Peyer's patch (tissue), 4 donors: ENCODE measurements at regions not wholly inside any gene's neighbourhood (a gene's known extent, or its start where the extent isn't known, plus 50 kb on each side); places are given as distances from the start of the nearest gene placed in this dataset.

Experiments
- DNase-seq, 3 donors: peaks; one replicate each; pipeline ENCODE4 v3.0.0-alpha.2; 2017 to 2019
- H3K27ac ChIP-seq, 4 donors: fragments of 200-600 bp; sonication (generic); one replicate each; pipeline ENCODE4 v1.5.1; 2016 to 2019
- H3K27me3 ChIP-seq, 2 donors: fragments of 200-600 bp; sonication (generic); one replicate each; pipeline ENCODE4 v1.5.1; 2019
- H3K36me3 ChIP-seq, 3 donors: fragments of 200-600 bp; sonication (generic); one replicate each; pipeline ENCODE4 v1.5.1; 2016 to 2019
- H3K4me1 ChIP-seq, 4 donors: fragments of 200-600 bp; sonication (generic); one replicate each; pipeline ENCODE4 v1.5.1; 2016 to 2019
- H3K4me3 ChIP-seq, 4 donors: fragments of 200-600 bp; sonication (generic); 1 replicate in 3 of 4; 2 replicates in 1 of 4; pipeline ENCODE4 v1.5.1; 2016 to 2019; ENCODE audit warnings: mild to moderate bottlenecking in 1 of 4
- H3K9me3 ChIP-seq, 4 donors: fragments of 200-600 bp; sonication (generic); one replicate each; pipeline ENCODE4 v1.5.1; 2016 to 2019; ENCODE audit warnings: mild to moderate bottlenecking in 1 of 4
- POLR2A ChIP-seq, 2 donors: fragments of 450-650 bp; IDR thresholded peaks; one replicate each; pipeline ENCODE4 v1.5.1; 2017; ENCODE audit warnings: antibody characterized with exemption in 2 of 2, mild to moderate bottlenecking in 2 of 2, moderate library complexity in 2 of 2
- TF ChIP-seq, protein P1 (sequence below), 6 experiments: fragments of 450-650 bp in 4 of 6; fragments of 200-600 bp in 2 of 6; sonication (generic) in 1 of 6; IDR thresholded peaks; one replicate each; pipeline ENCODE4 v1.5.1; 2017 to 2019; ENCODE audit warnings: antibody characterized with exemption in 6 of 6, mild to moderate bottlenecking in 3 of 6, moderate library complexity in 1 of 6

GRCh38 chr4:53777244-53777984, 186.1 kb upstream of the LNX1 start:
- DNase-seq = no peak
- H3K4me1 ChIP-seq = no peaks in the 10 kb centered on the region
- H3K4me3 ChIP-seq = no peak overlapping the region
- H3K27me3 ChIP-seq = no peaks in the 10 kb centered on the region
- H3K36me3 ChIP-seq = no peaks in the 10 kb centered on the region
- no peaks in the 10 kb centered on the region for H3K9me3 ChIP-seq
- peak overlapping the region in 1 of 4 donors; percentile 38 for H3K27ac ChIP-seq
- TF ChIP-seq, protein P1, sequence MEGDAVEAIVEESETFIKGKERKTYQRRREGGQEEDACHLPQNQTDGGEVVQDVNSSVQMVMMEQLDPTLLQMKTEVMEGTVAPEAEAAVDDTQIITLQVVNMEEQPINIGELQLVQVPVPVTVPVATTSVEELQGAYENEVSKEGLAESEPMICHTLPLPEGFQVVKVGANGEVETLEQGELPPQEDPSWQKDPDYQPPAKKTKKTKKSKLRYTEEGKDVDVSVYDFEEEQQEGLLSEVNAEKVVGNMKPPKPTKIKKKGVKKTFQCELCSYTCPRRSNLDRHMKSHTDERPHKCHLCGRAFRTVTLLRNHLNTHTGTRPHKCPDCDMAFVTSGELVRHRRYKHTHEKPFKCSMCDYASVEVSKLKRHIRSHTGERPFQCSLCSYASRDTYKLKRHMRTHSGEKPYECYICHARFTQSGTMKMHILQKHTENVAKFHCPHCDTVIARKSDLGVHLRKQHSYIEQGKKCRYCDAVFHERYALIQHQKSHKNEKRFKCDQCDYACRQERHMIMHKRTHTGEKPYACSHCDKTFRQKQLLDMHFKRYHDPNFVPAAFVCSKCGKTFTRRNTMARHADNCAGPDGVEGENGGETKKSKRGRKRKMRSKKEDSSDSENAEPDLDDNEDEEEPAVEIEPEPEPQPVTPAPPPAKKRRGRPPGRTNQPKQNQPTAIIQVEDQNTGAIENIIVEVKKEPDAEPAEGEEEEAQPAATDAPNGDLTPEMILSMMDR (IDR thresholded peaks at IDR 0.05) = no peak
- no peak for TF ChIP-seq POLR2A (IDR thresholded peaks at IDR 0.05)

DNA sequence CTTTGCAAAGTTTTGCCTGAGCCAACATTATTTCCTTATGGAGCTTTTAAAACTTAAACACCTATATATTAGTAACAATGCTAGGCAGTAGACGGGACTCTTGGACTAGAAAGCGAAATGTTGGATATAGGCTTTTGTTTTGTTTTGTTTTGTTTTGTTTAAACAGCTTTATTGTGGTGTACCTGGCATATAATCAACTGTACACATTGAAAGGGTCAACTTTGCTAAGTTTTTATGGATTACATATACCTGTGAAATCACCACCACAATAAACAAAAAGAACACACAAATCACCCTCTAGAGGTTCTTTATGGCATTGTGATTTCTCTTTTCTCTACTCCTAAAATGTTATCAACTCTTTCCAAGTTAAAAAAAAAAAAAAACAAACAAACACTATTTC, 184.9 kb upstream of the LNX1 start:
- Histone ChIP-seq H3K9me3 (no peaks in the 10 kb centered on the region), H3K27me3 (no peaks in the 10 kb centered on the region), H3K4me1 (no peaks in the 10 kb centered on the region), H3K36me3 (no peaks in the 10 kb centered on the region), H3K4me3 (no peak overlapping the region), H3K27ac (no peak overlapping the region)
- no peak for TF ChIP-seq POLR2A (IDR thresholded peaks at IDR 0.05)
- TF ChIP-seq, protein P1 (IDR thresholded peaks at IDR 0.05) = no peak
- DNase-seq = no peak

DNA sequence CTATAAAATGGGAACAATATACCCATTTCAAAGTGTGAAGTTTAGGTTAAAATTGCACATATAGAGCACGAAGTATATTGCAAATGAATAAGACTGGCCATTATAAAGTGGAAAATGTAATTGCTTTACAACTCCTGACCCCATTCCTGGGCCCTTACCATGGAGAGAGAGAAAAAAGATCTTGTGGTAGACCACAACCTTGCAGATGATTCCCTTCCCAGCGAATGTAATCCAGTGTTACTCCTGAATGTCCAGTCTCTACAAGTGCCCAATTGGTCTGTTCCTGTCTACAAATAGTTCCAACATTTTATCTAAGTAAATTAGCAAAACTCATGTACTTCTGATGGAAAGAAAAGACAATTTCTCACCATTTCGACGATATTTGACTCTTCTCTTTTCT, 184.1 kb upstream of the LNX1 start:
- Histone ChIP-seq H3K27ac (no peak overlapping the region), H3K4me1 (no peaks in the 10 kb centered on the region), H3K4me3 (no peak overlapping the region), H3K9me3 (no peaks in the 10 kb centered on the region), H3K36me3 (no peaks in the 10 kb centered on the region), H3K27me3 (no peaks in the 10 kb centered on the region)
- no peak for TF ChIP-seq POLR2A (IDR thresholded peaks at IDR 0.05)
- DNase-seq = no peak

- Histone ChIP-seq H3K4me1 (no peaks in the 10 kb centered on the region), H3K4me3 (no peak overlapping the region), H3K36me3 (no peaks in the 10 kb centered on the region), H3K27me3 (no peaks in the 10 kb centered on the region), H3K9me3 (no peaks in the 10 kb centered on the region), H3K27ac (no peak overlapping the region)
- no peak for TF ChIP-seq POLR2A (IDR thresholded peaks at IDR 0.05)
- TF ChIP-seq, protein P1 (IDR thresholded peaks at IDR 0.05) = no peak
- DNase-seq = no peak
Observed at GRCh38 chr4:53771326-53771725, 180.0 kb upstream of the LNX1 start.

- H3K4me1 ChIP-seq = no peaks in the 10 kb centered on the region
- TF ChIP-seq POLR2A (IDR thresholded peaks at IDR 0.05) = no peak
- TF ChIP-seq, protein P1 (IDR thresholded peaks at IDR 0.05) = no peak
- no peaks in the 10 kb centered on the region for H3K9me3 ChIP-seq
- H3K27me3 ChIP-seq = no peaks in the 10 kb centered on the region
- no peak for DNase-seq
- H3K4me3 ChIP-seq = no peak overlapping the region
- no peak overlapping the region for H3K27ac ChIP-seq
- H3K36me3 ChIP-seq = no peaks in the 10 kb centered on the region
Observed at GRCh38 chr4:53767482-53767881, 176.2 kb upstream of the LNX1 start.

DNA sequence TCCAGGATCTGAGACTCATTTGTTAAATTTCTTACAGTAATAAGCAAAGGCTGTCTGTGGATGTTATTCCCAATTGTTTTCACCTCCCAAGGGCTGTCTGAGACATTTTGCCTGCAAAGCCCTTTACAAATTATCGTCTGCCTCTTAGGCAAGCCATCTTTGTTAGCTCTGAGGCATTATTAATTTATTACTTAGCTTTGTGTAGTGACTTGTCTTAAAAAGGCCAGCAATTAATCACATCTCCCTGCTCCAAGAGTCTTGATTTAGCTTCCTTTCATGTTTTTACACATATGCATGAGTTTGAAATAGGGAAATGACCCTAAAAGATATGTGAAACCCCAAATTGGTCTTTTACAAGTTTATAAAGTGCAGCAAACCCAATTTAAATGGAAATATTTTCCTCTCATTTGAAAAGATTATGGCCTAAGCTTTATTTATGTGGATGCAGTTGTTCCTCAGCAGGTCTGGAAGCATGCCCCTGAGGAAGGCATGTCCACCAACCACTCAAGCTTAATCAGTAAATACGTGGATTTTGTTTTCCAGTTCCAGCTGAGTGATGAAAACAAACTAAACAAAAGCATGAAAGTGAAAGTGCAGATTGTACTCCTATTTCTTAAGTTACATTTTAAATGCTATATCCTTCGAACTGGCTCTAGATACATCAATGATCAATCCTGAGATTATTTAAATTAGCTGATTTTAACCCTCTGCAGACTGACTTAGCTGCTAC, 173.6 kb upstream of the LNX1 start:
- DNase-seq = no peak
- TF ChIP-seq, protein P1 (IDR thresholded peaks at IDR 0.05) = no peak
- TF ChIP-seq POLR2A (IDR thresholded peaks at IDR 0.05) = no peak
- peak overlapping the region in 1 of 4 donors; percentile 48 for H3K27ac ChIP-seq

More for the DNA sequence above, 173.6 kb upstream of the LNX1 start:
- H3K4me1 ChIP-seq = no peaks in the 10 kb centered on the region
- no peaks in the 10 kb centered on the region for H3K27me3 ChIP-seq
- no peaks in the 10 kb centered on the region for H3K36me3 ChIP-seq
- no peaks in the 10 kb centered on the region for H3K9me3 ChIP-seq
- no peak overlapping the region for H3K4me3 ChIP-seq
